D721Med (cell line): ENCODE measurements at regions not wholly inside any gene's neighbourhood (a gene's known extent, or its start where the extent isn't known, plus 50 kb on each side); places are given as distances from the start of the nearest gene placed in this dataset.
"Not testable (repeated sequence)": the region's sequence is repeated elsewhere in the genome, so short reads cannot be mapped to it uniquely, and the experiment has no call there.

ENCODE experiments used
- DNase-seq: peaks from one replicate; pipeline ENCODE4 v3.0.0; 2011; ENCODE audit warnings: low spot score; ENCODE audit not compliant: insufficient read length
- FAIRE-seq: peaks from 2 replicates; lab custom pipeline; 2011; peaks lifted over from hg19 to GRCh38; lab: Jason Lieb, UNC
- CTCF ChIP-seq: IDR thresholded peaks from 2 replicates; pipeline ENCODE4 v1.5.1; 2012; ENCODE audit warnings: mild to moderate bottlenecking, control low read depth; ENCODE audit not compliant: insufficient read depth; ENCODE audit errors: missing control alignments

DNA sequence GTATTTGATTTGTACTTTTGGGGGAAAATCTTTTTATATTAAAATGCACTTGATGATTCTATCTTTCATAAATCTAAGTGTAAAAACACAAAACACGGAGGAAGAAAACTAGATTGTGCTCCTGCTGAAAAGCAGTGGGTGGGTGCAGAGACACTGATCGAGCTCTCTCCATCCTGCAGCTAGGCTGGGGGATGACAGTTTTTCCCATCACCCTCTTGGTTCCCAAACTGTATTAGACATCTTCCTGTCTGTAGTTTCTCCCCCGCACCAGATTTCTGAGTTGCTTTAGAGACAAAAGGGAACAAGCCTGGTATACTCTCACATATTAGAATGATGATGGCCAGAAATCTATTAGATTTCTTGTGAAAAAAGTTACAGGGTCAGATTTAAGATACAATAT is 99.6 kb downstream of the FAM114A2 start:
- FAIRE-seq, result no peak
- no peak for TF ChIP-seq CTCF
- no peak for DNase-seq

- TF ChIP-seq CTCF, result no peak
- FAIRE-seq, result no peak
Observed at GRCh38 chr5:153938191-153938842, 100.4 kb downstream of the FAM114A2 start.

GRCh38 chr5:153937661-153938060 is 101.0 kb downstream of the FAM114A2 start:
- no peak for FAIRE-seq
- TF ChIP-seq CTCF, result no peak
- no peak for DNase-seq

More at GRCh38 chr5:153938191-153938842, 100.4 kb downstream of the FAM114A2 start:
- DNase-seq, result no peak

DNA sequence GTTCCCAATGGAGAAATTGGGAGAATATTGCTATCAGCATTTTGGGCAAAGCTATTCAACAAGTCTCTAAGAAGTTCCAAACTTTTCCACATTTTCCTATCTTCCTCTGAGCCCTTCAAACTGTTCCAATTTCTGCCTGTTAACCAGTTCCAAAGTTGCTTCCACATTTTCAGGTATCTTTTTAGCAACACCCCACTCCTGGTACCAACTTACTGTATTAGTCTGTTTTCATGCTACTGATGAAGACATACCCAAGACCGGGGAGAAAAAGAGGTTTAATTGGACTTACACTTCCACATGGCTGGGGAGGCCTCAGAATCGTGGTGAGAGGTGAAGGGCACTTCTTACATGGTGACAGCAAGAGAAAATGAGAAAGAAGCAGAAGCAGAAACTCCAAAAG is 103.6 kb downstream of the FAM114A2 start:
- not testable (repeated sequence) for FAIRE-seq

DNA sequence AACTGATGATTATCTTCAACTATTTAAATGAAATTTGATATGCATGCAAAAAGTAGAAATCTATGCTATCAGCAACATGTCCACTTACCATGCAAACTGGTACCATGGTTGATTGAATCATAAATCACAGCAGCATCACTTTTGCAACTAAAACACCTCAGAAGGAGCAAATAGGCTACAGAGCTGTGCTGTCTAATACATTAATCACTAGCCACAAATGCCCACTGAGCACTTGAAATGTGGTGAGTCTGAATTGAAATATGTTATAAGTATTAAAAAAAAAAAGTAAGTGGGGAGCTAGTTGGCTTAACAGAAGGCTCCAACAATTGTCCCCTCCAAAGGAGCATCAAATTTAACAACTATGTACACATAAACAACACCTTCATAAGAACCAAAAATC is 112.5 kb downstream of the FAM114A2 start:
- FAIRE-seq (no peak), DNase-seq (no peak)
- no peak for TF ChIP-seq CTCF

More for the DNA sequence above, 103.6 kb downstream of the FAM114A2 start:
- DNase-seq, result not testable (repeated sequence)

DNA sequence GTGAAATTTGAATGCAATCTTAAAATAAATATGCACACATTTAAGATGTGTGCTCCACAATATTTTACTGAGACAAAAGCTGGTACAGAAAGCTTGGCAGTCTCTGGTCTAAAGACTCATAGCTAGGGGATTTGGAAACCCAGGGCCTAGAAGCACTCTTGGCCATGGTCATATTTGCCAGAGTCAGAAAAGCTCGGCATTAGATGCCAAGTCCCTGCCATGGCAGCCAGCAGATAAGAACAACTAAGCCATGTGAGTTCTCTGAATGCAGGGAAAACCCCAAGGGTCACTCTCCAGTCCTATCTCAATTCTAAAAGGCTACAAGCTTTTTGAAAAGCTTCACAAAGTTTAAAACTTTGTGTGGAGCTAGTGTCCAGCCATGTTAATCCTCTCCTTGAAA is 119.5 kb downstream of the FAM114A2 start:
- no peak for TF ChIP-seq CTCF
- DNase-seq, result no peak
- no peak for FAIRE-seq

- DNase-seq (no peak), FAIRE-seq (no peak)
- no peak for TF ChIP-seq CTCF
Observed at GRCh38 chr5:153907170-153907775, 131.4 kb downstream of the FAM114A2 start.

DNA sequence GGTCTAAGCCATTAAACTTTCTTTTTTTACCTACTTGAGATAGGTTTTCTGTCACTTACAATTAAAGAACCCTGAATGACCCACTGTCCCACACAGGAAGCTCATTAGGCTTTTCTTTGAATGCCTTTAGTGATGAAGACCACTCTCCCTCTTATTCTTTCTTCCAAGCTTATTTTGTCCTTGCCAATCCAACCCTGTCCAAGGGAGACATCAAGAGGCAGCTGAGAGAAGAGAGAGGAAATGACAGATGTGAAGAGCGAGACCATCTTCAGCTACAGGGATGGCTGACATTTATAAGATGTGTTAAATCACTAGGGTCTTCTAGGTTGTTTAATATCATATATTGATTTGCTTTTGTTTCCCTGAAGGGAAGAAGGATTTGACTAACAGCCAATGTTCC is 133.5 kb downstream of the FAM114A2 start:
- DNase-seq, result no peak
- no peak for FAIRE-seq

More for the DNA sequence above, 133.5 kb downstream of the FAM114A2 start:
- no peak for TF ChIP-seq CTCF
